GM12892 (cell line): ENCODE measurements at regions not wholly inside any gene's neighbourhood (a gene's known extent, or its start where the extent isn't known, plus 50 kb on each side); places are given as distances from the start of the nearest gene placed in this dataset.

Experiments
- POLR2A ChIP-seq: IDR thresholded peaks from 2 replicates; pipeline ENCODE4 v1.6.1; 2011; ENCODE audit warnings: low read depth, low read length, control low read depth
- POLR2AphosphoS5 ChIP-seq: IDR thresholded peaks from 2 replicates; pipeline ENCODE4 v1.6.1; 2011; ENCODE audit warnings: low read depth, low read length, control low read depth
- TAF1 ChIP-seq: IDR thresholded peaks from 2 replicates; pipeline ENCODE4 v1.6.1; 2011; ENCODE audit warnings: low read depth, mild to moderate bottlenecking, control low read depth, low read length, borderline replicate concordance

DNA sequence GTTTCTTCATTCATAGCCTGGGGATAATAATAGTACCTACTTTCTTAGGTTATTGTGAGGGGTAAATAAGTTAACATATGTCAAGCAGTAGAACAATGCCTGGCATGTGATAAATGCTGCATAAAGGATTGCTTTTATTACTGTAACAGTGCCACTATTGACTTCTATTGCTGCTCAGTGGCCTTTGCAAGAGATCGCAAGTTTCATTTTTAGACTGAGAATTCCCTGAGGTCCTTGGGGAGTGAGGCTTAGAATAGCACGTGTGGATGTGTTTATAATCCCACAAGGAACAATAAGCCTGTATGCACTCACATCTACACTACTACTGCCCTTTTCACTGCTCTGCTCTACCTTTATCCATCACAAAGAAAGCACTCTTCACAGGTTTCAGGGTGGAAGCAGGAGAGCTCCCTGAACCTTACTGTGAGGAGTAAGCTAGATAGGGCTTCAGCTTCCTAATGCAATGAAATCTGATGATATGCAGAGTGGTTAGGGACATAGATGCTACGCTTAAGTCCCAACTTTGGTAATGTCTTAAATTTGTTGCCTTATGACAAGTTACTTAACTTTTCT is 302.6 kb downstream of the SNAPC1 start:
- TF ChIP-seq POLR2AphosphoS5 (no peak), TAF1 (no peak), POLR2A (no peak)
